K562 (cell line): ENCODE measurements at regions not wholly inside any gene's neighbourhood (a gene's known extent, or its start where the extent isn't known, plus 50 kb on each side); places are given as distances from the start of the nearest gene placed in this dataset.
A peak's percentile ranks its signal among the peaks of the same experiment; 100 is the strongest.
"Not testable (repeated sequence)": the region's sequence is repeated elsewhere in the genome, so short reads cannot be mapped to it uniquely, and the experiment has no call there.

ENCODE experiments used
- ATAC-seq: fragments of 200-7000 bp; cut with Tn5 transposase; 3 replicates; pipeline ENCODE4 v1.9.1; 2020; ENCODE audit warnings: moderate library complexity
- BruUV-seq: library from RNA; stranded (reverse); fragments of 400-500 nt; replicated peaks from 2 replicates; lab custom pipeline; 2021; lab: Mats Ljungman, UMichigan
- CTCF ChIA-PET: fragments of 300-600 bp; formaldehyde crosslinking; extraction: SDS; loops from one replicate; lab custom pipeline; 2021; ENCODE audit warnings: low intra/inter-chr PET ratio; lab: Yijun Ruan, JAX
- POLR2A ChIA-PET: fragments of 300-600, 350-650 bp; sonication (Branson Sonifier 250); formaldehyde crosslinking; extraction: SDS; loops from one replicate; lab custom pipeline; 2021; ENCODE audit warnings: antibody characterized with exemption, inconsistent platforms; lab: Yijun Ruan, JAX
- DNase-seq, 4 experiments: peaks; one replicate each; pipeline versions ENCODE4 v3.0.0 to v3.0.0-alpha.2; 2011 to 2018; ENCODE audit warnings: low spot score in 3 of 4, mixed read lengths in 3 of 4; ENCODE audit errors: extremely low read depth in 1 of 4
- FAIRE-seq: peaks from 2 replicates; lab custom pipeline; 2011; peaks lifted over from hg19 to GRCh38; lab: Jason Lieb, UNC
- H2AFZ ChIP-seq: 2 replicates; pipeline ENCODE4 v1.6.0; 2011; ENCODE audit warnings: low read depth, low read length, control low read depth, inconsistent platforms
- H3K27ac ChIP-seq: fragments of 200-600 bp; 3 replicates; pipeline ENCODE4 v1.8.0; 2011; ENCODE audit warnings: low read depth, mild to moderate bottlenecking, control low read depth, inconsistent platforms, low read length, moderate library complexity, mixed read lengths; ENCODE audit errors: extremely low read depth
- H3K27me3 ChIP-seq, 2 experiments: fragments of 300-600 bp in 1 of 2; 2 replicates in 1 of 2; 3 replicates in 1 of 2; pipeline versions ENCODE4 v1.6.0 to v1.8.0; 2011; ENCODE audit warnings: inconsistent platforms in 2 of 2, low read length in 2 of 2, mild to moderate bottlenecking in 1 of 2, mixed read lengths in 1 of 2, moderate library complexity in 1 of 2; ENCODE audit not compliant: control insufficient read depth in 2 of 2, insufficient read depth in 2 of 2
- H3K36me3 ChIP-seq: fragments of 300-600 bp; 3 replicates; pipeline ENCODE4 v1.8.0; 2011; ENCODE audit warnings: mild to moderate bottlenecking, low read length, inconsistent platforms; ENCODE audit not compliant: control insufficient read depth, insufficient read depth
- H3K4me1 ChIP-seq, 2 experiments: fragments of 200-600 bp in 1 of 2; replicated peaks in 1 of 2; 2 replicates in 1 of 2; 3 replicates in 1 of 2; pipeline versions ENCODE4 v1.5.1 to v1.8.0; 2011; ENCODE audit warnings: inconsistent platforms in 2 of 2, low read length in 2 of 2, mild to moderate bottlenecking in 1 of 2, mixed read lengths in 1 of 2, moderate library complexity in 1 of 2; ENCODE audit not compliant: control insufficient read depth in 2 of 2, insufficient read depth in 2 of 2
- H3K4me2 ChIP-seq: 2 replicates; pipeline ENCODE4 v1.6.1; 2011; ENCODE audit warnings: low read length, control low read depth, inconsistent platforms, mixed read lengths; ENCODE audit not compliant: insufficient read depth
- H3K4me3 ChIP-seq: fragments of 200-600 bp; sonication (generic), shearing (Covaris generic); 2 replicates; pipeline ENCODE4 v1.5.1; 2016; ENCODE audit warnings: control low read depth, inconsistent platforms
- H3K79me2 ChIP-seq: fragments of 200-600 bp; 3 replicates; pipeline ENCODE4 v1.8.0; 2011; ENCODE audit warnings: low read length, inconsistent platforms; ENCODE audit not compliant: control insufficient read depth, insufficient read depth
- H3K9ac ChIP-seq, 2 experiments: 2 replicates each; pipeline versions ENCODE4 v1.6.0 to v1.6.1; 2011; ENCODE audit warnings: low read depth in 2 of 2, low read length in 2 of 2, control low read depth in 1 of 2, inconsistent platforms in 1 of 2, mild to moderate bottlenecking in 1 of 2, mixed read lengths in 1 of 2; ENCODE audit not compliant: insufficient read depth in 1 of 2
- H3K9me1 ChIP-seq: one replicate; pipeline ENCODE4 v1.6.0; 2011; ENCODE audit warnings: inconsistent platforms, mild to moderate bottlenecking, low read length, moderate library complexity; ENCODE audit not compliant: control insufficient read depth, insufficient read depth
- H3K9me3 ChIP-seq: replicated peaks from 2 replicates; pipeline ENCODE4 v1.5.1; 2011; ENCODE audit warnings: low read depth, low read length, inconsistent platforms; ENCODE audit not compliant: control insufficient read depth, insufficient read depth
- H4K20me1 ChIP-seq: replicated peaks from 2 replicates; pipeline ENCODE4 v1.6.1; 2011; ENCODE audit warnings: low read length, inconsistent platforms, mixed read lengths; ENCODE audit not compliant: control insufficient read depth, insufficient read depth
- GABPA ChIP-seq: fragments of 200-800 bp; sonication (Bioruptor generic); conservative IDR thresholded peaks from 2 replicates; pipeline ENCODE4 v1.6.1; 2016; ENCODE audit warnings: low read depth, missing genetic modification characterization, missing compliant biosample characterization
- HNRNPH1 ChIP-seq: fragments of 200-400 bp; formaldehyde crosslinking; optimal IDR thresholded peaks from 2 replicates; pipeline ENCODE3; 2017; ENCODE audit warnings: low read depth, mild to moderate bottlenecking, low read length, moderate library complexity
- ID3 ChIP-seq, 2 experiments: fragments of 250-450 bp in 1 of 2; fragments of 450-650 bp in 1 of 2; sonication (Bioruptor Pico) in 1 of 2; IDR thresholded peaks; 2 replicates each; pipeline versions ENCODE4 v1.6.1 to v1.8.0; 2016 to 2021; ENCODE audit warnings: mild to moderate bottlenecking in 2 of 2, moderate library complexity in 2 of 2, missing compliant biosample characterization in 1 of 2, missing genetic modification characterization in 1 of 2
- KLF6 ChIP-seq: fragments of 250-450 bp; sonication (Bioruptor Pico); IDR thresholded peaks from 2 replicates; pipeline ENCODE4 v1.4.0; 2020; ENCODE audit warnings: mild to moderate bottlenecking, moderate library complexity, borderline replicate concordance
- POLR2G ChIP-seq: fragments of 200-400 bp; formaldehyde crosslinking; IDR thresholded peaks from 2 replicates; pipeline ENCODE4 v1.6.1; 2017; ENCODE audit warnings: low read depth, mild to moderate bottlenecking, antibody characterized with exemption, low read length, moderate library complexity
- RBM17 ChIP-seq: fragments of 200-400 bp; formaldehyde crosslinking; IDR thresholded peaks from 2 replicates; pipeline ENCODE4 v1.6.1; 2017; ENCODE audit warnings: low read depth, mild to moderate bottlenecking, low read length, borderline replicate concordance
- TCF7L2 ChIP-seq: fragments of 150-350 bp; IDR thresholded peaks from 2 replicates; pipeline ENCODE4 v1.6.1; 2016; ENCODE audit warnings: low read depth, mild to moderate bottlenecking, low read length, moderate library complexity
- XRCC5 ChIP-seq: fragments of 200-400 bp; formaldehyde crosslinking; IDR thresholded peaks from 2 replicates; pipeline ENCODE4 v1.6.1; 2017; ENCODE audit warnings: low read depth, mild to moderate bottlenecking, low read length
- ZNF512 ChIP-seq: IDR thresholded peaks from 2 replicates; pipeline ENCODE4 v1.6.1; 2016; ENCODE audit warnings: missing genetic modification characterization, missing compliant biosample characterization
- WGBS: fragments of 100-300 bp; shearing (Covaris generic); methylation state at CpG from one replicate; pipeline ENCODE4 v1.1.6; 2016; ENCODE audit warnings: low coverage, mixed read lengths; ENCODE audit not compliant: insufficient coverage; ENCODE audit errors: missing lambda C conversion rate; 5-methylcytosine and 5-hydroxymethylcytosine counted together
- in situ Hi-C: fragments of 300-500 bp; cut with MboI; formaldehyde crosslinking; loops from 4 replicates; pipeline ENCODE4 v1.15.0; 2018; ENCODE audit warnings: inconsistent platforms, mixed read lengths
- intact Hi-C: fragments of 100-400 bp; cut with micrococcal nuclease; formaldehyde crosslinking; loops from 2 replicates; pipeline ENCODE4 v1.14.2; 2022

GRCh38 chr7:142625216-142625615, 124.1 kb upstream of the PRSS1 start:
- FAIRE-seq, H3K27ac ChIP-seq, H3K36me3 ChIP-seq, intact Hi-C loops, H3K4me2 ChIP-seq, H3K4me3 ChIP-seq, DNase-seq, H3K9me1 ChIP-seq, ATAC-seq, BruUV-seq, H3K9me3 ChIP-seq, POLR2A ChIA-PET, H4K20me1 ChIP-seq, H3K79me2 ChIP-seq, H2AFZ ChIP-seq, H3K9ac ChIP-seq, H3K27me3 ChIP-seq, H3K4me1 ChIP-seq: not testable (repeated sequence)
- in situ Hi-C loops: loop anchor here (10.0 to 25.0 kb wide), 3 partner anchors 162 to 600 kb away; partner anchors contain the start of gene TAS2R40
- TF ChIP-seq GABPA: 0 out of 2 replicates have a peak, but pooled peaks have one; percentile 8
- WGBS: 3% methylated on average over 2 of the region's 2 CpGs
- CTCF ChIA-PET: interaction anchor here (0.7 kb wide), 1 partner anchor 185 kb away, joined by 3 read pairs; no protein-coding TSS in a partner anchor

- Histone ChIP-seq H3K4me2 (no peak overlapping the region), H2AFZ (no peak overlapping the region), H3K27ac (no peak overlapping the region), H3K27me3 (peaks cover 2 to 13% of the 10 kb centered on the region in 2 experiments; a peak in 2 of 5 replicates), H3K4me3 (no peak overlapping the region), H3K79me2 (no peaks in the 10 kb centered on the region), H3K9ac (no peak overlapping the region), H3K9me1 (no peaks in the 10 kb centered on the region), H3K4me1 (no peaks in the 10 kb centered on the region), H3K36me3 (no peaks in the 10 kb centered on the region), H4K20me1 (no peaks in the 10 kb centered on the region), H3K9me3 (no peaks in the 10 kb centered on the region)
- ATAC-seq: no peak
- ChIA-PET POLR2A (no interaction called here), CTCF (no interaction called here)
- BruUV-seq: no TSS peak
- DNase-seq: no peak
- FAIRE-seq: no peak
- WGBS: 23% methylated on average over 6 of the region's 6 CpGs
- TF ChIP-seq RBM17 (no peak), ZNF512 (tag) (no peak), XRCC5 (no peak), TCF7L2 (no peak), ID3 (CRISPR knock-in tag; IDR thresholded peaks at IDR 0.05) (no peak), ID3 (tag; IDR thresholded peaks at IDR 0.05) (no peak), KLF6 (CRISPR knock-in tag) (no peak), HNRNPH1 (no peak), POLR2G (no peak)
- intact Hi-C loops: no loop called here
- in situ Hi-C loops: loop anchor here (10.0 kb wide), 1 partner anchor 604 kb away; the partner anchor contains the start of gene TAS2R40
These were observed 128.9 kb upstream of the PRSS1 start for GRCh38 chr7:142620402-142620801.
